ENCODE measurements at regions not wholly inside any gene's neighbourhood (a gene's known extent, or its start where the extent isn't known, plus 50 kb on each side); places are given as distances from the start of the nearest gene placed in this dataset.
"Not testable (repeated sequence)": the region's sequence is repeated elsewhere in the genome, so short reads cannot be mapped to it uniquely, and the experiment has no call there.

DNA sequence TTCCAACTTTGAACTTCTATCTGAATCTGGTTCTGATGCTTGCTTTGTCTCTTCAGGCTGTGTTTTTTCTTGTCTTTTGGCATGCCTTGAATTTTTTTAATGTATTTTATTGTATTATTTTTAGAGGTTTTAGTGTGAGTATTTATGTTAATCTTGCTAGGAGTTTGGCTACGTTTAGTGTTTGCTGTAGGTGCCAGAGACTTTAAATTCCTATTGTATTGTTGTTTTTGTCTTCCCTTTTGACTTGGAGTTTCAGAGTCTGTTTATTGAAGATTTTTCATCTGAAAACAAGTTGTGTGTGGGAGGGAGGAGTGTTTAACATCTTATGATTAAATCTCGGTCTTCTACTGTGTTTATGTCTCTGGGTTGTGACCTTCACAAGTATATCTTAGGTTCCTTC is 956.8 kb downstream of the TLE1 start:
- DNase-seq (ENCODE audit: low read depth), result no peak

DNA sequence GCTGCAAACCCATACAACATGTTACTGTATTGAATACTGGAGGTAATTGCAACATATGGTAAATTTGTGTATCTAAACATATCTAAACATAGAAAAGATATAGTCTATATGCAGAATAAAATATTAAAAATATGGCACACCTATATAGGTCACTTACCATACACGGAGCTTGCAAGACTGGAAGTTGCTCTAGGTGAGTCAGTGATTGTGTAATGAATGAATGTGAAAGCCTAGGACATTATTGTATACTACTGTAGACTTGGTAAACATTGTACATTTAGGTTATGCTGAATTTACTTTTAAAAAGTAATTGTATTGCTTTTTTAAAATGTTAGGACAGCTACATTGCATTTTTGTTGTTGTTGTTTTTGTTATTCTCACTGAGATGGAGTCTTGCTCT is 968.8 kb downstream of the TLE1 start:
- DNase-seq (ENCODE audit: low read depth), result no peak

DNA sequence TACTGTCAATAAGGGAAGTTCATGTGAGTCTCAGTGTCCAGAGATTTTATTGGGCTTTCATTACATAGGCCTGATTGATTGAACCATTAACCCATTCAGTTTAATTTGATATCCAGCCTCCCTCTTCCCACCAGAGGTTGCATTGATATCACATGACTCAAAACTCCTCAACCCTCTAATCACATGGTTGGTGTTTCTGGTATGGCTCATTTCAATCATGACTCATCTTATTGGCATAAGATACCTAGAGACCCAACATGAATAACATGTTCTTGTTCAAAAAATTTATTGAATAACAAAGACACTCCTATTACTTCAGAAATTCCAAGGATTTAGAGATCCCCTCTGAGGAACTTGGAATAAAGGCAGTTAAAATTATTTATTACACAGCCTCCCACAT is 982.2 kb downstream of the TLE1 start:
- DNase-seq (ENCODE audit: low read depth), result no peak

DNA sequence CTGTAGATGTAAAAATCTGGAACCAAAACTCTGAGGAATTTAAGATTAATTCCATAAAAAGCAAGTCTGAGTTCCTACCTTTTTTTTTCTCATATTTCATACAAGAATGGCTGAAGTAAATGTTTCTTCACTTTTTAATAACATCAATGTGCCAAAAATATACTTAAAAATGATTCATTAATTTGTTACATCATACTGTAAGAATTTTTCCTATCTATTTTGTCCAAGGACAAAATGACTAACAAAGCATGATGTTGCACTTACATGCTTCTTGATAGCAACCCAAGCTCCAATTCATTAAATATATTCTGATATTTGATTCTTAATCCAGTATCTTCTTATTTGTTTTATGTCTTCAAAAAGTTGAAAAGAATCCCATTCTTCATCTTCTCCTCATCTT is 988.3 kb downstream of the TLE1 start:
- no peak for DNase-seq (ENCODE audit: low read depth)

DNA sequence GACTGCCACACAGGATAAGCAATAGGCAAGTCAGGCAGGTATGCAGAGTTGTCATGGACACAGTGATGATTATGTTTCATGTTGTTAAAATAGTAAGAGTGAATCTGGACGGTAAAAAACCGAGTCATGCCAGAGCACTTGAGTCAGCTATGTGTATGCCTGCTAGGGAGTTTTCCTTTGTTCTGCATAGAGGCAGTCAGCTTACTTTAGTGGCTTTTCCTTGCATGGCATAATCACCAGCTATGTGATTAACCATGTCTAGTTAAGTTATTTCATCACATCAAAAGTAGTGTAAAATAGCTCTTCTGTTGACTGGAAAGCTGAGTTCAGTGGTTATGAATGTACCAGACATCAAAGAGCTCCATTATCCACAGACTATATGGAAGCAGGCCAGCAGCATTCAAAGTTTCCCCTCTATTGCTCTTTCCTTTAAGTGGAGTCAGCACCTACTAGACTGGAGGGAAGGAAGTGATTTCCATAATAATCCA is 989.8 kb downstream of the TLE1 start:
- no peak for DNase-seq (ENCODE audit: low read depth)

DNA sequence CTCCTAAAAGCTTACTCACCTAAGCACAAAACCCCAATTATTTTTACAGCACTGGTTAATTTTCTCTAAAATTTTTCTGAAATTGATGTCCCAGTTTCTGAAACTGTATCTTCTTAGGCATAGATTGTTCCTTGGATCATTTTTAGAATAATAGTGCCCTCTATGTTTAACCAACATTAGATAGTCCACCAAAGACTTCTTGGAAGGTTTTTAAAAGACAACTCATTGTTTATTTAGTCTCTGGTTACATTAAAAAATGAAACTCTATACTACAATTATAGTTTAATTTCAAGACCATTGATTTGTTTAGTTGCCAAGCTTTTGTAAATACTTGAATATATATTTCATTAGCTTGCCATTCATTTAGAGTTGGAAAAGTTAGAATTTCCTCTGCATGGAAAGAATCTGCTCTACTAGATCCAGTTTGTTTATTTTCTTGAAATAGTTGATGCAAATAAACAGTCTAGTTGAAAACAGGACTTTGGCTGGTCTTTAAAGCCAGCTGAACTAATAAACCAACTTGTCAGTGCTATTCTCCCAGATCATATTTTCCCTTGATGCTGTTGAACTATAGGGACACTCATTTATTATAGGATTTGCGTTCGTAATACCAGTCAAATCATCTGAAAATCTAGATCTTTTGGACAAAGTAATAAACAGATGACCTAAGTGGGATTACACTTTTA is 990.5 kb downstream of the TLE1 start:
- DNase-seq (ENCODE audit: low read depth), result no peak

DNA sequence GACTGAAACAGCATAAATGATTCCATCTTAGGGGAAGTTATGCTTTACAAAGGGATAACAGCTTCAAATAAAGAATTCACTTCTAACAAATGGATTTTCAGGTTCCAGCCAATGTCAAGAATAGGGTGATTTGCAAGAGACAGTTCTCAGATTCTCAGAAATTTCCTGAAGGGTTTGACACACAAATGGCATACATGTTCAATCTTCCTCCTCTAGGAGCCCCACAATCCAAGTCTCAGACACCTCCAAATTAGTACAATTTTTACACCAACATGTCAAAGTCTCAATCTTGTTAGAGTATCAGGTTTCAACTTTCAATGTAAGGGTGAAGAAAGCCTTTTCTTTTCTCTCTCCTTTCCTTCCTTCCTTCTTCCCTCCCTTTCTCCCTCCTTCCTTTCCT is 996.6 kb downstream of the TLE1 start:
- DNase-seq (ENCODE audit: low read depth), result no peak

DNA sequence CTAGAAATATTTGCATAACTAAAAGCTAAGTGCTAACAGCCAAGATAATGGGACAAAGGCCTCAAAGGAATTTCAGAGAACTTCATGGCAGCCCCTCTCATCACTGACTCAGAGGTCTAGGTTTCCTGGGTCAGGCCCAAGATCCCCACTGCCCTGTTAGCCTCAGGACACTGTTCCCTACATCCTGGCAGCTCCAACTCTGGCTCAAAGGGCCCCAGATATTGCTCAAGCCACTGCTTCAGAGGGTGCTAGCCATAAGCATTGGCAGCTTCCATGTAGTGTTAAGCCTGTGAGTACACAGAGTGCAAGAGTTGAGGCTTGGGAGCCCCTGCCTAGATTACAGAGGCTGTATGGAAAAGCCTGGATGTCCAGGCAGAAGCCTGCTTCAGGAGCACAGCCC is 998.1 kb downstream of the TLE1 start:
- DNase-seq (ENCODE audit: low read depth), result no peak

DNA sequence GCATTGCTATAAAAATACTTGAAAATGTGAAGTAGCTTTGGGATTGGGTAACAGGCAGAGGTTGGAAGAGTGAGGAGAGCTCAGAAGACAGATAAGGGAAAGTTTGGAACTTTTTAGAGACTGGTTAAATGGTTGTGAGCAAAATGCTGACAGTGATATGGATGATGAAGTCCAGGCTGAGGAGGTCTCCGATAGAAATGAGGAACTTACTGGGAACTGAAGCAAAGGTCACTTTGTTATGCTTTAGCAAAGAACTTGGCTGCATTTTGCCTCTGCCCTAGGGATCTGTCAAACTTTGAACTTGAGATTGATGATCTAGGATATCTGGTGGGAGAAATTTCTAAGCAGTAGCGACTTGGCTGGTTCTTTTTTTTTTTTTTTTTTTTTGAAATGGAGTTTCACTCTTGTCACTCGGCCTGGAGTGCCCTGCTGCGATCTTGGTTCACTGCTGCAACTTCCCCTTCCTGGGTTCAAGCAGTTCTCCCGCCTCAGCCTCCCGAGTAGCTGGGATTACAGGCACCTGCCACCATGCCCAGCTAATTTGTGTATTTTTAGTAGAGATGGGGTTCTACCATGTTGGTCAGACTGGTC is 998.9 kb downstream of the TLE1 start:
- no peak for DNase-seq (ENCODE audit: low read depth)

DNA sequence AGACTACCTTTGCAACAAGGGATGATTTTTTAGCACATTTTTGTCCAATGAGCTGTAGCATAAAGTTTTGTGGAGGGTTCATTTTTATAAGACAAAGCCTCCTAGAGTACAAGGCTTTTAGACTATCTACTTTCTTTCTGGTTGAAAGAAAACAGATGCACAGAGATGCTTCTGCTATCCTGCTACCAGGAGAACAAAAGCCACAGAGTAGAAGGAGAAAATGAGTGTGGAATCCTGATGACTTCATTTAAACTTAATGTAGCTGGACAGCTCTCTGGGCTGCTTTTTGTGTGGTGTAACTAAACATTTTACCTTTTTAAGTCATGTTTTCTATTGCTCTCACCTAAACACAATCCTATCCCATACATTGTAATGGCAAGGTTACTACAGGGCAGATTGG is 1009.4 kb downstream of the TLE1 start:
- DNase-seq (ENCODE audit: low read depth), result no peak

DNA sequence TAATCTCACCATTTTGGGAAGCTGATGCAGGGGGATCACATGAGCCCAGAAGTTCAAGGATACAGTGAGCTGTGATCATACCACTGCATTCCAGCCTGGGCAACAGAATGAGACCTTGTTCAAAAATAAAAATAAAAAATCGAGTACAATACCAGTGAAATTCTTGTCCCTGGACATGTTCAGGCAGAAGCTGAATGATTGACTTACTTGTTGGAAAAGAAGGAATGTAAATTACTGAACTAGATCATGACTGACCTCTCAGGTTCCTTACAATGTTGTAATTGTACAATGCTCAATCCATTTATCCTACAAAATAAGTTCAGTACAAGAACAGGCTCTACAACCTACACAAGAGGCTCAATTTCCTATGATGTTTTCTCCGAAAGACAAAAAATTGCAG is 1010.4 kb downstream of the TLE1 start:
- DNase-seq (ENCODE audit: low read depth), result no peak

DNA sequence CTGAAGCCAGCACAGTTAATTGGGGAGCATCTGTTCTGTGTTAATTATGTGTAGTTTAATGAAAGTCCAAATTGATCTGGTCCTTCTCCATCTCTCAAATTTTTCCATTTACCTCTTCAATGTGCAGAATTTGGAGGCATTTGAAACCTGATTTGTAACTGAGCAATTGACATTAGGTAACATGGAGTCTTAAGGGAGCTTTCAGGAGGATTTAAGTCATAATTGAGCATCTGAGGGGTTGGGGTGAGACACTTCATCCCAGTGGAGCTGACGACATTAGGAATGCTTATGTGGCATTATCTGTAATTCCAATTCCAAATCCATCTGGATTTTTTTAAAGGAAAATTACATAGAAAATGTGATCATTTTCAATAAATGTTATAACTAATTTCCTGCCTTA is 1015.9 kb downstream of the TLE1 start:
- no peak for DNase-seq (ENCODE audit: low read depth)

DNA sequence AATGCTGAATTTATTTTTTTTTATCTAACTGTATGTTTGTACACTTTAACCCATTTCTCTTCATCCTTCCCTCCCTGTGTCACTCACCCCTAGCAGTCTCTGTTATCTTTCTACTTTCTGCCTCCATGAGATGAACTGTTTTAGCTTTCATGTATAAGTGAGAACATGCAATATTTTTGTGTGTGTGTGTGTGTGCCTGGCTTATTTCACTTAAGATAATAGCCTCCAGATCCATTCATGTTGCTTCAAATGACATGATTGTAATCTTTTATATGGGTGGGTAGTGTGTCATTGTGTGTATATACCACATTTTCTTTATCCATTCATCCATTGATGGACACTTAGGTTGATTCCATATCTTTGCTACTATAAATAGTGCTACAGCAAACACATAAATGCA is 1023.9 kb downstream of the TLE1 start:
- no peak for DNase-seq (ENCODE audit: low read depth)

DNA sequence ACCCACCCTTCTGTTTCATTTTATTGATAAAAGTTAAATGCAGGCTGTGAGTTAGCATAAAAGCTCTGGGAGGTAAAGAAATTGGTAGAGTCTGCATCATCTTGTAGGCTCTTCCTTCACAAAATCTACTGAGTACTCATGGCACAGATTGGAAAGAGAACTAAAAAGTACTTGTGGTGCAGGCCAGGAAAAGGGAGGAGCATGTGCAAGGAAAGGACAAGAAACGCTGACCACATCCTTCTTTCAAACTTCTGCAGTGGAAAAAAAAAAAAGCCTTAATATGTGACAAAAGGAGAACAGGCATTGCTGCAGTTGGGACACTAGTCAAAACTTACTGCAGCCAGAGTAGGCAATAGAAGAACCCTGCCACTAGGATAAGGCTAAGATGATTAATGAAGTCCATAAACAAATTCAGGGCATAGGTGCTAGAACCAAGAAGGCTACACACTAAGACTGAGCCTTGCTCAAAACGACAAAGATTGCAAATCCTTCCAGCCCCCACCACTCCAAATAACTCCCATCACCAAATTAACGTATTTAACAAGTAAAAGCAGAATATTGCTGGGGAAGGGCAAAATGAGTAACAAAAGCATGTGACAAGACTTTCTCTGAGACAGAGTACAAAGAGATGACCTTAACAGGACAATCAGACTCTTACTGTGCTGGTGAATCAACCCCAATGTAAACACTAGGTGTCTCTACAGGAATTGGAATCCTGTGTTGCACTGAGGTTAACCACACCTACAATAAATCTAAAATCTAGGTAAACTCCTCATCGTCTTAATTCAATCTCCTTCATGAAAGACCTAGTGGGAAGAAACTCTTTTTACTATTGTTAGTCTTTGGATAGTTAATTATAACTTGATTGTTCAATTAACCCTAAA is 1024.8 kb downstream of the TLE1 start:
- DNase-seq (ENCODE audit: low read depth), result no peak

DNA sequence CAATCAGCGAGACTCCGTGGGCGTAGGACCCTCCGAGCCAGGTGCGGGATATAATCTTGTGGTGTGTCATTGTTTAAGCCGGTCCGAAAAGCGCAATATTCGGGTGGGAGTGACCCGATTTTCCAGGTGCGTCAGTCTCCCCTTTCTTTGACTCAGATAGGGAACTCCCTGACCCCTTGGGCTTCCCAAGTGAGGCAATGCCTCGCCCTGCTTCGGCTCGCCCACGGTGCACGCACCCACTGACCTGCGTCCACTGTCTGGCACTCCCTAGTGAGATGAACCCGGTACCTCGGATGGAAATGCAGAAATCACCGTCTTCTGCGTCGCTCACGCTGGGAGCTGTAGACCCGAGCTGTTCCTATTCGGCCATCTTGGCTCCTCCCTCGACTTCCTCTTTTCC is 1029.6 kb downstream of the TLE1 start:
- not testable (repeated sequence) for DNase-seq (ENCODE audit: low read depth)

DNA sequence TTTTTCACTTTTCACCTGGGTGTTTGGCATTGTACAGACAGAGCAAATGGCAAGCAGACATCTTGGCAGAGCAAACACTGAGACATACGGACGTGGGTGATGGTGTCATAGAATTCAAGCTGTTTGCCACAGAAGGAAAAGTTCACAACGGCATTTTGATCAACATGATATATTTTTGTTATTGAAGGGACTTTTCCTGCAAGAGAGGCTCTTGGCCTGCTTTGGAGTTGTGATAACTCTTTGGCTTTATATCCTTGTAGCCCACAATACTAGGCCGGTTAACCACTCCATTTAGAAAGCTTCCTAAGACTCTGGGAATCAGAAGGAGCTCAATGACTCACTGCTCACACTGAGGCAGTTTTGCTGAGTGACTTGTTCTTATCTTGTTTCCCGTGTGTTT is 1038.3 kb downstream of the TLE1 start:
- DNase-seq (ENCODE audit: low read depth), result no peak

DNA sequence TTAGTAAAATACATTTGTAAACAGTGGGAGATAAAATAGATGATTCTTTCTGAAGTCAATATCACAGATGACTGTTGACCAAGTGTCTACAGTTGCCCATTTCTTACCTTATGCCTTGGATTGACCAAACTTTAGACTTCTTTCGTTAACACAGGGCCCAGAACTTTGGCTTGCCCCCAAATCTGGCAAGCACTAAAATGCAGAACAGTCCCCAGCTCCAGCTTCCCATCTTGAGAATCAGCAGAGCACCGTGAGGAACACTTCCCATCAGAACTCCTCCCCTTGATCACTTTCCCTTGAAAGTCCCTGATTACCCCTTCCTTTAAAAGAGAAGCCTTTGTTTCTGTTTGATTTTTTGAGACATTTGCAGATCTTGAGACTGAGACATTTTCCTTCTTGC is 1039.9 kb downstream of the TLE1 start:
- no peak for DNase-seq (ENCODE audit: low read depth)

DNA sequence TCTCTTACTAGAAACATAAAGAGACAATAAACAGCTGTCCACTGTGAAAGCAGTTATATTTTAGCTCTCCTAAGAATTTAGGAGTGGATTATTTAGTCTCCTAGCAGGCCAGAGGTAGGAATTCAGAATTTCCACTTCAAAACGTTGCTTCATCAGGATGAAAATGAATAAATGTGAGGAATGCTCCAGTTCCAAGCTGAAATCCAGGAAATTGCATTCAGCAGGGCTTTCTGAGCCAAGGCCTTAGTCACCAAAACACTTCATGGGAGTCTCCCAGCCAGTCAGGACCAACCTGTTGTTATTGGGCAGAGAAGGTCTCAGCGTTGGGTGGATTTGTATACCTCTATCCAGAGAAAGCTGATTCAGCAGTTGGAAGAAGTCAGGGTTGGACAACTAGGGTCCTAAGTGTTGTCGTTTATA is 1040.3 kb downstream of the TLE1 start:
- no peak for DNase-seq (ENCODE audit: low read depth)

DNA sequence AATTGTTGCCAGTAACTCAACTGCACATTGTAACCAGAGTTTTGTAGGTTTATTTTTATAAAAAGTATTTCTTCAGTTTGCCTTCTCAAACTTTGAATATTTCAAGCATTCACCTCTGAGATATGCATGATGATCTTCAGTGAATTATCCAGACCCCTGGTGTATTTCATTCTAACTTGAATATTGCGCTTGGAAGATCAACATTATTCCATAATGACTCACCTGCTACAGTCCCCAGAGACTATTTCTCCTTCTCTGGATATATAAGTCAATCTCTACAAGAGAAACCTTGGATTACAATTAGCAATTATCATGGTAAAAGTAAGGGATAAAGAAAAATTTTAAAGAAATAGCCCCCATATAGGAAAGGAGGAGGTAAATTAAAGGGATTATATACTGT is 1041.0 kb downstream of the TLE1 start:
- no peak for DNase-seq (ENCODE audit: low read depth)

DNA sequence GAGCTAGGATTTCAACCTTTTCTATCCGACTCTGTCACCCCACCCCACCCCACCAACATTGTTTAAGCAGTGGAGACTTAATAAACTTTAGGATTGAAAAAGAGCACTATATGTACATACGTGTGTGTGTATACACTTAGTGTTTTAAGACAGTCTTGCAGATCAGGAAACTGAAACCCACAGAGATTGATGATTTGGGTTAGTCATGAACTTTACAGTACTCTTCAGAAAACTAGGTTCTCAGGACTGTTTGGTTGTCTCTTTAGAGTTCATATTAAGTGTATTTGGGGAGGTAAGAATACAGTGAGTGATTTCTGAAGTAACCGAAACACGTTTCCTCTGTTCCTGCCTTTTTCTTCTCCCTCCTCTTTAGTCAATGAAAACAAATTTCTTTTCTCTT is 1043.1 kb downstream of the TLE1 start:
- DNase-seq (ENCODE audit: low read depth), result no peak

DNA sequence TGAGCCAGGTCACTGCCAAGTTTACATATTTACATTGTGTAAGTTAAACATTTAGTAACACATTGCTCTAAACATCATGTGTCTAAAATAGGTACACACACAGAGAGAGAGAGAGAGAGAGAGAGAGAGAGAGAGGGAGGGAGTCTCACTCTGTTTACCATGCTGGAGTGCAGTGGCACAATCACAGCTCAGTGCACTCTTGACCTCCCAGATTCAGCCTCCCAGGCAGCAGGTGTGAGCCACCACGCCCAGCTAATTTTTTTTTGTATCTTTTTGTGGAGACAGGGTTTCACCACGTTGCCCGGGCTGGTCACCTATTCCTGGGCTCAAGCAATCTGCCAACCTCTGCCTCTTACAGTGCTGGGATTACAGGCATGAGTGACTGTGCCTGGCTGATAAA is 1045.3 kb downstream of the TLE1 start:
- DNase-seq (ENCODE audit: low read depth), result no peak

DNA sequence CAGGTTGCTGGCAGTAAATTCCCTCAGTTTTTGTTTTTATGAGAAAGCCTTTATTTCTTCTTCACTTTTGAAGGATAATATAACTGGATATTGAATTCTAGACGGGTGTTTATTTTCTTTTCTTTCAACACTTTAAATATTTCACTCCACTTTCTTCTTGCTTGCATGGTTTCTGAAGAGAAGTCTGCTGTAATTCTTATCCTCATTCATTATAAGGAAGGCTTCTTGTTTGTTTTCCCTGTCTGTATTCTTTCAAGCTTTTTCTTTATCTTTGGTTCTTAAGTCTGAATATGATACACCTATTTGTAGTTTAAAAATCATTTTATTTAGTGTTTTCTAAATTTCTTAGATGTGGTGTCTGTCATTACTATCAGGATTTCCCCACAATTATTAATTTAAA is 1054.3 kb downstream of the TLE1 start:
- DNase-seq (ENCODE audit: low read depth), result no peak

DNA sequence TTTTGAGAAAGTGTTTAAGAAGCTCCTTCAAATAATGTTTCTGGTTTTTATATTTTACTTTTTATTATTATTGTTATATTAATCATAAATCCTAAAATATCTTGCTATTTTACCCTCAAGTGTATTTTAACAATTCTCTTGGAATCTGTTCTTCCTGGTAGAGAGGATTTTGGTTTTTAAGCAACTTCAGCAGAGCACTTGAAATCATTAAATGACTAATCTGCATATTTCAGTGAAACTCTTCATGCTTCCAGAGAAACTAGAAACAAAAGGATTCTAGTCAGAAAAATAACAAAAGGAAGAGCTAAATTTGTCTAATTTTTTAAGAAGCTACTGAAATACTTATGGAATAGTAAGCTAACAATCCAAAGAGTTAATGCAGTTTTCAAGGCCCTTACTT is 1057.3 kb downstream of the TLE1 start:
- DNase-seq (ENCODE audit: low read depth), result no peak

Data from activated T-cell treated with anti-CD3 and anti-CD28 coated beads for 24 hours (primary cell).